Astrocyte (in vitro differentiated cells and primary cell): ENCODE measurements at regions not wholly inside any gene's neighbourhood (a gene's known extent, or its start where the extent isn't known, plus 50 kb on each side); places are given as distances from the start of the nearest gene placed in this dataset.

ENCODE experiments used
- DNase-seq: peaks from one replicate; pipeline ENCODE4 v3.0.0-alpha.2; 2010; ENCODE audit warnings: low read depth
- FAIRE-seq: peaks from 2 replicates; lab custom pipeline; 2011; peaks lifted over from hg19 to GRCh38; lab: Jason Lieb, UNC
- H2AFZ ChIP-seq: 2 replicates; pipeline ENCODE4 v1.6.0; 2012; ENCODE audit warnings: low read depth, low read length, inconsistent platforms
- H3K27ac ChIP-seq: 2 replicates; pipeline ENCODE4 v1.5.1; 2011; ENCODE audit warnings: low read depth, low read length, inconsistent platforms
- H3K27me3 ChIP-seq: 2 replicates; pipeline ENCODE4 v1.6.0; 2011; ENCODE audit warnings: low read length, inconsistent platforms; ENCODE audit not compliant: insufficient read depth
- H3K36me3 ChIP-seq: 2 replicates; pipeline ENCODE4 v1.5.1; 2011; ENCODE audit warnings: low read length, inconsistent platforms; ENCODE audit not compliant: insufficient read depth
- H3K4me1 ChIP-seq: 2 replicates; pipeline ENCODE4 v1.5.1; 2011; ENCODE audit warnings: low read length, inconsistent platforms; ENCODE audit not compliant: insufficient read depth
- H3K4me2 ChIP-seq: 2 replicates; pipeline ENCODE4 v1.6.0; 2012; ENCODE audit warnings: low read length, inconsistent platforms
- H3K4me3 ChIP-seq: 2 replicates; pipeline ENCODE4 v1.5.1; 2011; ENCODE audit warnings: low read depth, mild to moderate bottlenecking, low read length, inconsistent platforms; ENCODE audit not compliant: insufficient read depth
- H3K79me2 ChIP-seq: 2 replicates; pipeline ENCODE4 v1.6.0; 2012; ENCODE audit warnings: mild to moderate bottlenecking, low read length, inconsistent platforms; ENCODE audit not compliant: insufficient read depth
- H3K9ac ChIP-seq: 2 replicates; pipeline ENCODE4 v1.6.0; 2012; ENCODE audit warnings: mild to moderate bottlenecking, low read length, inconsistent platforms
- H3K9me3 ChIP-seq: 2 replicates; pipeline ENCODE4 v1.5.1; 2012; ENCODE audit warnings: low read depth, mild to moderate bottlenecking, low read length, inconsistent platforms; ENCODE audit not compliant: insufficient read depth
- H4K20me1 ChIP-seq: 2 replicates; pipeline ENCODE4 v1.6.0; 2012; ENCODE audit warnings: low read length, inconsistent platforms; ENCODE audit not compliant: insufficient read depth
- H3K27ac Mint-ChIP-seq: one replicate; pipeline ENCODE4 v1.8.0; 2021; ENCODE audit warnings: mild to moderate bottlenecking, mixed read lengths; ENCODE audit not compliant: unreplicated experiment
- H3K27me3 Mint-ChIP-seq: one replicate; pipeline ENCODE4 v1.8.0; 2021; ENCODE audit warnings: low read depth, mixed read lengths; ENCODE audit not compliant: unreplicated experiment
- H3K36me3 Mint-ChIP-seq: one replicate; pipeline ENCODE4 v1.8.0; 2021; ENCODE audit warnings: low read depth, mixed read lengths; ENCODE audit not compliant: unreplicated experiment
- H3K4me1 Mint-ChIP-seq: one replicate; pipeline ENCODE4 v1.8.0; 2021; ENCODE audit warnings: low read depth, mixed read lengths; ENCODE audit not compliant: unreplicated experiment
- H3K4me3 Mint-ChIP-seq: one replicate; pipeline ENCODE4 v1.8.0; 2021; ENCODE audit warnings: mild to moderate bottlenecking, moderate library complexity, mixed read lengths; ENCODE audit not compliant: unreplicated experiment
- H3K9me3 Mint-ChIP-seq: one replicate; pipeline ENCODE4 v1.8.0; 2021; ENCODE audit warnings: mild to moderate bottlenecking, mixed read lengths; ENCODE audit not compliant: unreplicated experiment
- CTCF ChIP-seq: IDR thresholded peaks from 2 replicates; pipeline ENCODE4 v1.5.1; 2011; ENCODE audit warnings: low read depth, mild to moderate bottlenecking, inconsistent platforms, low read length, moderate library complexity; ENCODE audit not compliant: insufficient read depth
- EZH2 ChIP-seq: IDR thresholded peaks from 2 replicates; pipeline ENCODE4 v1.6.1; 2012; ENCODE audit warnings: mild to moderate bottlenecking, low read length, inconsistent platforms; ENCODE audit not compliant: insufficient read depth

- H4K20me1 ChIP-seq = no peaks in the 10 kb centered on the region
- H3K9me3 ChIP-seq = no peaks in the 10 kb centered on the region
- H3K36me3 ChIP-seq = no peaks in the 10 kb centered on the region
- no peak for DNase-seq
- H3K4me1 Mint-ChIP-seq = no peaks in the 10 kb centered on the region
- H3K27ac ChIP-seq = no peak overlapping the region
- no peak overlapping the region for H3K9ac ChIP-seq
- H3K36me3 Mint-ChIP-seq = no peaks in the 10 kb centered on the region
- peaks cover 8% of the 10 kb centered on the region for H3K9me3 Mint-ChIP-seq
- no peak overlapping the region for H3K4me2 ChIP-seq
- peaks cover 10% of the 10 kb centered on the region for H3K27me3 ChIP-seq
- H3K4me3 ChIP-seq = no peak overlapping the region
- H3K27me3 Mint-ChIP-seq = peaks cover 6% of the 10 kb centered on the region
- no peaks in the 10 kb centered on the region for H3K79me2 ChIP-seq
- no peaks in the 10 kb centered on the region for H3K4me1 ChIP-seq
- H2AFZ ChIP-seq = no peak overlapping the region
- no peak overlapping the region for H3K4me3 Mint-ChIP-seq
- FAIRE-seq = no peak
- no peak for TF ChIP-seq CTCF
- no peak for TF ChIP-seq EZH2
- no peak overlapping the region for H3K27ac Mint-ChIP-seq
Measured at GRCh38 chr2:11065833-11066485, 89.3 kb upstream of the SLC66A3 start.

DNA sequence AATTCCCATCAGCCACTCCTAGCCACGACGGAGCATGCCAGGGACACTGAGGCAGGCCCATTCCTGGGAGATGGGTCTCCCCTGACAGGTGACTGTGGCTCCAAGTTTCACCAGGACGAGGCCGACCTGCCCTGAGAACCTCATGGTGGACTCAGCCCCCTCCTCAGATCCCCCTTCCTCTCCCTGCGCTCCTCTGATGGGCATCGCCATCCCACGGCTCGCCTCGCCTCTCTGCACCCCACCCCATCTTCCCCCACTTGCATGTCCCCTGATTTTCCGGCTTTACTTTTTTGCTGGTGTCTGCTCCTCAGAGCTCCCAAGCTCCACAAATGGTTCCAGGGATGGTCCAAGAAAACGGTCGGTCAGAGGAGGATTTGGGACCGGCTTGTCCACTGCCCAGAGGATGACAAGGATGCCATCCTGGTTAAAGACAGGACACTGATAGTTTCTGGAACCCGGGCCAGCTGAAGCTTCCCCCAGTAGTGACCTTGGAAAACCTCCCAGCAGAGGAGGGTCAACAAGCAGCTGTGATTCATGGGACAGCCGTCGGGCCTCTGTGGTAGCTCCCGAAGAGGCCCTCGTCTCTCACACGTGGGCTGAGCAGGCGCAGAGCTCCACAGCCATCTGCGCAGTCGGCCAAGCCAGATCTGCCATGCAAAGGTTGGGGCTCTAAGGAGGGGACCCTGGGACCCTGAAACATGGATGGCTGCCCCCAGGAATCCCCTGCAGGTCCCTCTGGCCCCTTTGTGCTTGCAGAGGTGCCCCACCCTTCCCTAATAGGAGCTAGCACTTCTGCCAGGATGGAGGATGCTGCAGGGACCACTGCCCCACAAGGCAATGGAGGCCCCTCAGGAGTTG lies 87.8 kb upstream of the SLC66A3 start:
- Histone ChIP-seq H3K4me2 (no peak overlapping the region), H2AFZ (no peak overlapping the region), H4K20me1 (no peaks in the 10 kb centered on the region), H3K79me2 (no peaks in the 10 kb centered on the region), H3K9ac (no peak overlapping the region), H3K9me3 (no peaks in the 10 kb centered on the region), H3K27ac (no peak overlapping the region), H3K27me3 (peaks cover 10% of the 10 kb centered on the region), H3K4me3 (no peak overlapping the region), H3K36me3 (no peaks in the 10 kb centered on the region), H3K4me1 (no peaks in the 10 kb centered on the region)
- peaks cover 8% of the 10 kb centered on the region for H3K9me3 Mint-ChIP-seq
- FAIRE-seq = no peak
- H3K27me3 Mint-ChIP-seq = peaks cover 6% of the 10 kb centered on the region
- H3K4me3 Mint-ChIP-seq = no peak overlapping the region
- TF ChIP-seq EZH2 (no peak), CTCF (no peak)
- H3K27ac Mint-ChIP-seq = no peak overlapping the region
- H3K4me1 Mint-ChIP-seq = no peaks in the 10 kb centered on the region
- DNase-seq = no peak
- H3K36me3 Mint-ChIP-seq = no peaks in the 10 kb centered on the region
